ENCODE measurements at regions not wholly inside any gene's neighbourhood (a gene's known extent, or its start where the extent isn't known, plus 50 kb on each side); places are given as distances from the start of the nearest gene placed in this dataset.
"Not testable (repeated sequence)": the region's sequence is repeated elsewhere in the genome, so short reads cannot be mapped to it uniquely, and the experiment has no call there.

DNA sequence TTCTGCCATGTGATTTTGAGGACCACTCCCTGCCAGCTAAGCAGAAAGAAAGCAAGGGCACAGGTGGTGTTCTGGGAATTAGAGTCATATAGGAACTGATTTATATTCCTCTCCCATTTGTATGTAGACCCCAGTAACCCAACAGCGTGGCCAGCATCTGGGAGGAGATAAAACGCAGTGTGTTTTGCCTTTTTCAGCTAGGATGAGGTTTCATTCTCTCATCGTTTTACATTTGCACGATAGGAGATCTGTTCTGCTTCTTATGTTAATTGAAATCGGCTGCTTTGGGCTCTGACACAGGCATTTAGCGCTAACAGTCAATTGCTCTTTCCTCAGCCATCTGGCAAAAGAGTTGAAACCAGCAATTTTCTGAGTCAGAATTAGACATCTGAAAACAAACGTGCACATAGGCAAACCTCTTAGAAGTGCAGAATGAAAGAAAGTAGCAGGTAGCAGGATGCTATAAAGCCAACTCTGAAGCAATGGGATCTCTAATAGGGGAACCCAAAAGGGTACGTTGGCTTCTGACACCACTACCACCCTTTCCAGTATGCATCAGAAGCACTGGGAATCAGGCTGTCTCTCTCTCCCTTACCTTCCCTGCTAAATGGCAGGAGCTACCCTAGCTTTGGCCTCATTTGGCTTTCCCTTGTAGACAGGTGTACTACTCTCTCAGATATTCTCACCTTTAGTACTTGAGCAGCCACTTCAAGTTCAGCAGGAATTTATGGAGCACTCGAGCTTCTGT is 219.1 kb downstream of the PHLDA1 start:
- Mint-ChIP-seq H3K36me3 (ENCODE audit: low read depth) (no peaks in the 10 kb centered on the region), H3K27ac (no peak overlapping the region), H3K27me3 (peaks cover 2% of the 10 kb centered on the region), H3K9me3 (ENCODE audit: low read depth) (peaks cover 8% of the 10 kb centered on the region), H3K4me1 (peaks cover 12% of the 10 kb centered on the region), H3K4me3 (no peak overlapping the region)
- ATAC-seq, result no peak
- ChIA-PET POLR2A (no interaction called here), CTCF (no interaction called here)
- intact Hi-C loops (cut with DNase I, micrococcal nuclease), result no loop called here
- no peak for DNase-seq

DNA sequence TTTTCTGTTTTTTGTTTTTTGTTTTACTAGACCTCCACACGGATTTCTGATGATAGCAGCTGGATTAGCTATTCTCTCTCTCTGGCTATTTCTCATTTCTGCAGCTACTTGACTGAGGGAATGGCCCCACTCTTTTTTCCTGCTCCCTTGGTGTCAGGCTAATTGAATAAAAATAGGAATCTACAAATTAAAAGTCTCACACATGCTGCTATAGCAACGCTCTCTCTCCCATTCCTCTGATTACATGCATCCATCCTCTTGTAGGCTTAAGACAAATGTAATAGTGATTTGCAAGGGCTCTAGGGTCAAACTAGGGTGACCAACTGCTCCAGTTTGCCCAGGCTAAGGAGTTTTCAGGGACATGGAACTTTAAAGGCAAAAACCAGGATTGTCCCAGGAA is 221.8 kb downstream of the PHLDA1 start:
- intact Hi-C loops (cut with DNase I, micrococcal nuclease), result no loop called here
- Mint-ChIP-seq H3K4me1 (peaks cover 6% of the 10 kb centered on the region), H3K36me3 (ENCODE audit: low read depth) (no peaks in the 10 kb centered on the region), H3K9me3 (ENCODE audit: low read depth) (peaks cover 8% of the 10 kb centered on the region), H3K27ac (no peak overlapping the region), H3K4me3 (no peak overlapping the region), H3K27me3 (peaks cover 2% of the 10 kb centered on the region)
- DNase-seq (no peak), ATAC-seq (no peak)
- CTCF ChIA-PET, result interaction anchor here (1.5 kb wide), 1 partner anchor 227 kb away, joined by 3 read pairs; no protein-coding TSS in a partner anchor
- POLR2A ChIA-PET, result no interaction called here

DNA sequence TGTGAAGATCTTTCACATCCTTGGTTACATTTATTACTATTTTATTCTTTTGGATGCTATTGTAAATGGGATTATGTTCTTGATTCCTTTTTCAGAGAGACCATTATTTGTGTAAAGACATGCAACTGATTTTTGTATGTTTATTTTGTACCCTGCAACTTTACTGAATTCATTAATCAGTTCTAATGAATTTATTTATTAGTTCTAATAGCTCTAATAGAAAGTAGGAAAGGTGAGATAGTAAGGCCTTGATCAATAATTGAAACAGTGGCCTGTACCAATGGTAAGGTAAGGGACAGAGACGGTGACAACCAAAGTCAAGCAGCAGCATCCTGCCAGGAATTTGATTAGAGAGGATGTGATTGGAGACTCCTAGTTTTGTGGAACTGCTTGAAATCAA is 224.1 kb downstream of the PHLDA1 start:
- ATAC-seq, result no peak
- H3K9me3 Mint-ChIP-seq (ENCODE audit: low read depth), result peaks cover 8% of the 10 kb centered on the region
- ChIA-PET POLR2A (no interaction called here), CTCF (no interaction called here)
- DNase-seq, result no peak
- no peak overlapping the region for H3K27ac Mint-ChIP-seq
- H3K4me3 Mint-ChIP-seq, result no peak overlapping the region
- H3K4me1 Mint-ChIP-seq, result peaks cover 6% of the 10 kb centered on the region
- intact Hi-C loops (cut with DNase I, micrococcal nuclease), result no loop called here
- peaks cover 2% of the 10 kb centered on the region for H3K27me3 Mint-ChIP-seq
- H3K36me3 Mint-ChIP-seq (ENCODE audit: low read depth), result no peaks in the 10 kb centered on the region

DNA sequence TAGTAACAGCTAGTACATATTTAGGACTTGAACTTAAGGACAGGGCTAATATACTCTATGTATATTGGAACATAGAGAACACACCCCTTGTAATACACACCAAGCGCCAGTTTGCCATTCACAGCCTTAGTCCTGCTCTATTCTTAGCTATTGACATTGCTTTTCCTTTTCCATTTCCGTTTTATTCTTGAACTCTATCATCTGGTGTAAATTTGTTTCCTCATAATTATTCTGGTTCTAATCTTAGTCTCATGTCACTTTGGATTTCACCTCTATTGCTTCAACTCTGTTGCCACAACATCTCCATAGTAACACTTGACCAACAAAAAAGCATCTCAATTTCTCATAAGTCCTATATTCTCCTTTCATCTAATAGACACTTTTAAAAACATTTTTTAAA is 225.7 kb downstream of the PHLDA1 start:
- Mint-ChIP-seq H3K27me3 (peaks cover 2% of the 10 kb centered on the region), H3K36me3 (ENCODE audit: low read depth) (no peaks in the 10 kb centered on the region), H3K4me1 (no peaks in the 10 kb centered on the region), H3K4me3 (no peak overlapping the region), H3K27ac (no peak overlapping the region), H3K9me3 (ENCODE audit: low read depth) (peaks cover 8% of the 10 kb centered on the region)
- POLR2A ChIA-PET, result no interaction called here
- DNase-seq (no peak), ATAC-seq (no peak)
- CTCF ChIA-PET, result interaction anchor here (1.0 kb wide), 1 partner anchor 11 kb away, joined by 3 read pairs; no protein-coding TSS in a partner anchor
- intact Hi-C loops (cut with DNase I, micrococcal nuclease), result no loop called here

DNA sequence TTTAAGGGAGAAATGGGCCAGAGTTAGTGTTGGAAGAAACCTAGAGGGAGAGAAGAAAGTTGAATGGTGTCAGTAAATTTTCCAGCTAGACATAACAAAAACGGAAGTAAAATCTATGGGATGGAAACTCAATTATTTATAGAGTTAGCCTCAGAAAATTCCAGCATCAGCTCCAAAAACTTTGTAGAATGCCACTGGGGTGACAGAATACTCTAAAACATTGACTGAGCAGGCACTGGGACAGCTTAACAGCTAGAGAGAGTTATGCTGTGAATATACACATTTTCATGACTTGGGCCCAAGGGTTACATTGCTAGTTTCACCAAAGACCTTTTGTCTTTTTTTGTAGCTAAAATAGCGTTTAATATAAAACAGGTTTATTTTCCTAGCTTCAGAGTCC is 226.3 kb downstream of the PHLDA1 start:
- Mint-ChIP-seq H3K27ac (no peak overlapping the region), H3K36me3 (ENCODE audit: low read depth) (no peaks in the 10 kb centered on the region), H3K4me3 (no peak overlapping the region), H3K4me1 (no peaks in the 10 kb centered on the region), H3K9me3 (ENCODE audit: low read depth) (peaks cover 8% of the 10 kb centered on the region), H3K27me3 (no peaks in the 10 kb centered on the region)
- ChIA-PET POLR2A (no interaction called here), CTCF (interaction anchor here (0.5 to 1.0 kb wide), 3 partner anchors 10 to 166 kb away, joined by 3 read pairs; no protein-coding TSS in a partner anchor)
- ATAC-seq (no peak), DNase-seq (no peak)
- intact Hi-C loops (cut with DNase I, micrococcal nuclease), result no loop called here

DNA sequence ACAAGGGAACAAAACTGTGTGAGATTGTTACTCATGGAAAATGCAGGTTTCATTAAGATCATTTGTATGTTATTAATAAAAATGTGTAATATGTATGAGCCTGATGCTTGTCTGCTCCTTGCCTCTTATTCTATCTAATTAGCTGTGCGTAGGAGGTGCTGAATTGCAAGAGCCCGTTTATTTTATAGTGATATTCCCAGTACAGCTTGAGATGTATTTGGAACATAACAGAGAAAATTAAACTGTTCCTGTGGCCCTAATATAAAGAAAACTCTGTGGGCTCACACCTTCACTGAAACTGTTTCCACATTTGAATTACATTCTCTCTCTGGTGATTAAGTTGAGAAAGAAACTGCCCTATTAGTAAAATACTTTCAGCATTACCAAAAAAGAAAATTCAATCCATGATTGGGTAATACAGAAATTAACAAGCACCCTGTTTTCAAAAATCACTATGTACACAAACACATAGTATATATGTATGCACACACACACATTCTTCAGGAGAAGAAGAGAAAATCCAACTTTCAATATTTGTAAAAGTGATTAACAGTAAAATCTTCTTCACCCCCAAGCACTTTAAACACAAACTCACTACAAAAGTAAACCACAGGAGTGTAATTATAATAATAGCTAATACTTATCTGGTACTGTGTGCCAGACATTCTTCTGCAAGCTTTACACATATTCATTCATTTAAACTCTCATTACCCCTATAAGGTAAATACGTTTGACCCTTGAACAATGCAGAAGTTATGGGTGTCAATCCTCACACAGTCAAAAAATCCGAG is 233.2 kb downstream of the PHLDA1 start:
- ChIA-PET POLR2A (no interaction called here), CTCF (no interaction called here)
- intact Hi-C loops (cut with DNase I, micrococcal nuclease), result no loop called here
- Mint-ChIP-seq H3K9me3 (ENCODE audit: low read depth) (no peaks in the 10 kb centered on the region), H3K27me3 (peaks cover 8% of the 10 kb centered on the region), H3K4me3 (no peak overlapping the region), H3K27ac (no peak overlapping the region), H3K36me3 (ENCODE audit: low read depth) (no peaks in the 10 kb centered on the region), H3K4me1 (no peaks in the 10 kb centered on the region)
- no peak for ATAC-seq
- no peak for DNase-seq

DNA sequence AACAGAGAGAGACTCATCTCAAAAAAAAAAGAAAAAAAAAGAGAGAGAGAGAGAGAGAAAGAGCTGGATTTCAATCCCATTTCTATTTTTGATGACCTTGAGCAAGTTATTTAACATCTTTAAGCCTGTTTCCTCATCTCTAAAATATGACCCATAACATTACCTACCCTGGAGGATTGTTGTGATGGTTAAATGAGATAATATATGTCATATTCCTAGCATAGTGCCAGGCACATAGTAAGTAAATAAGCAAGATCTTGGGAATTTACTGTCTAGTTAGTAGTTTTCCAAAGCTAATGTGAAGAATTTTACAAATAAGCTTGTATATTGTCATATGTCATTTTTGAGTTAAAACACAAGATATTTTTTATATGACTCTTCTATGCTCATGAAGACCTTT is 236.5 kb downstream of the PHLDA1 start:
- H3K4me3 Mint-ChIP-seq, result no peak overlapping the region
- H3K27ac Mint-ChIP-seq, result no peak overlapping the region
- no peaks in the 10 kb centered on the region for H3K36me3 Mint-ChIP-seq (ENCODE audit: low read depth)
- CTCF ChIA-PET, result interaction anchor here (1.0 kb wide), 1 partner anchor 11 kb away, joined by 3 read pairs; no protein-coding TSS in a partner anchor
- H3K4me1 Mint-ChIP-seq, result peaks cover 18% of the 10 kb centered on the region
- no peak for DNase-seq
- no peaks in the 10 kb centered on the region for H3K9me3 Mint-ChIP-seq (ENCODE audit: low read depth)
- no peak for ATAC-seq
- intact Hi-C loops (cut with DNase I, micrococcal nuclease), result no loop called here
- POLR2A ChIA-PET, result no interaction called here
- peaks cover 19% of the 10 kb centered on the region for H3K27me3 Mint-ChIP-seq

DNA sequence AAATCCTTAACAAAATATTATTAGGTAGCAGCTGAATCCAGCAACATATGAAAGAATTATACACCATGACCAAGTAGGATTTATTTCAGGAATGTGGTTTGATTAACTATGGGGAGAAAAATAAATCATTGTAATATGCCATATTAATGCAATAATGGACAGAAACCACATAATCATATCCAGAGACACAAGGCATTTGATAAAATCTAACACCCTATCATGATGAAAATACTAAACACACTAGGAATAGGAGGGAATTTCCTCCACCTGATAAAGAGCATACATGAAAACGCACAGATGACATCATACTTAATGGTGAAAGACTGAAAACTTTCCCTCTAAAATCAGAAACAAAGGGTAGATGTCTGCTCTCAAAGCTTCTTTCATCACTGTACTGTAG is 238.9 kb downstream of the PHLDA1 start:
- DNase-seq (no peak), ATAC-seq (no peak)
- Mint-ChIP-seq H3K27ac (no peak overlapping the region), H3K27me3 (peaks cover 22% of the 10 kb centered on the region), H3K4me1 (peaks cover 23% of the 10 kb centered on the region), H3K36me3 (ENCODE audit: low read depth) (no peaks in the 10 kb centered on the region), H3K9me3 (ENCODE audit: low read depth) (no peaks in the 10 kb centered on the region), H3K4me3 (no peak overlapping the region)
- ChIA-PET CTCF (interaction anchor here (0.9 to 1.2 kb wide), 2 partner anchors 239 to 248 kb away, joined by 3 read pairs; partner anchors contain the start of gene PHLDA1), POLR2A (no interaction called here)
- intact Hi-C loops (cut with DNase I, micrococcal nuclease), result no loop called here

DNA sequence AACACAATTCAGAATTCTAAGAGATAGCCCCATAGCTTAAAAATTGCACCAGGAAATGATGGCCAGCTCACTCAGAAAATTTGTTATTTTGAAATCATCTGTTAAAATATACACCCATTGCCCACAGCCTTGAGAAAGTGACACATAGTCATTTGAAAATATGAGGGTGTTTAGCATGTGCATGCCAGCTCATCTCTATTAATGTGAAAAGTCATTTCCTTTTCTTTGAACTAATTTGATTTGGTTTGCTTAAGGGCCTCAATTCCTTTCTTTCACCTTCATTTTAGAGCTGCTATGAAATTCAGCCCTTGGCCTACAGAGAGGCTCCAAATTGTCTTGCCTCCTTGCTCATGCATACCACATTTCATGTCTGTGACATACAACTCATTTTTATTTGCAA is 241.4 kb downstream of the PHLDA1 start:
- CTCF ChIA-PET, result no interaction called here
- peaks cover 23% of the 10 kb centered on the region for H3K4me1 Mint-ChIP-seq
- H3K9me3 Mint-ChIP-seq (ENCODE audit: low read depth), result no peaks in the 10 kb centered on the region
- DNase-seq (no peak), ATAC-seq (peak; percentile 93)
- H3K27ac Mint-ChIP-seq, result peak overlapping the region; percentile 29
- intact Hi-C loops (cut with DNase I, micrococcal nuclease), result no loop called here
- POLR2A ChIA-PET, result no interaction called here
- no peaks in the 10 kb centered on the region for H3K36me3 Mint-ChIP-seq (ENCODE audit: low read depth)
- no peak overlapping the region for H3K4me3 Mint-ChIP-seq
- peaks cover 22% of the 10 kb centered on the region for H3K27me3 Mint-ChIP-seq

DNA sequence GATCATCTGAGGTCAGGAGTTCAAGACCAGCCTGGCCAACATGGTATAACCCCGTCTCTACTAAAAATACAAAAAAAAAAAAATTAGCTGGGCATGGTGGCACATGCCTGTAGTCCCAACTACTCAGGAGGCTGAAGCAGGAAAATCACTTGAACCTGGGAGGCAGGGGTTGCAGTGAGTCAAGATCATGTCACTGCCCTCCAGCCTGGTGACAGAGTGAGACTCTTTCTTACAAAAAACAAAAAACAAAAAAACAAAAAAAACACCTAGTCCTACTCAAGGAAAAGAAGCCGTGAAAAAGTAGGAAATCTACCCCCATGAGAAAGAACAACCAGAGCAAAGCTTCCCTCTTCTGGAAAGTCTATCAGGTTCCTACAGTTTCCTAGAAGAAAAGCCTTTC is 244.4 kb downstream of the PHLDA1 start:
- H3K27ac Mint-ChIP-seq; POLR2A ChIA-PET; ATAC-seq; H3K36me3 Mint-ChIP-seq (ENCODE audit: low read depth); DNase-seq; H3K4me3 Mint-ChIP-seq; H3K9me3 Mint-ChIP-seq (ENCODE audit: low read depth); intact Hi-C loops (cut with DNase I, micrococcal nuclease): not testable (repeated sequence)
- CTCF ChIA-PET, result interaction anchor here (1.0 kb wide), 1 partner anchor 27 kb away, joined by 3 read pairs; no protein-coding TSS in a partner anchor
- Mint-ChIP-seq H3K4me1 (peaks cover 14% of the 10 kb centered on the region), H3K27me3 (peaks cover 11% of the 10 kb centered on the region)

DNA sequence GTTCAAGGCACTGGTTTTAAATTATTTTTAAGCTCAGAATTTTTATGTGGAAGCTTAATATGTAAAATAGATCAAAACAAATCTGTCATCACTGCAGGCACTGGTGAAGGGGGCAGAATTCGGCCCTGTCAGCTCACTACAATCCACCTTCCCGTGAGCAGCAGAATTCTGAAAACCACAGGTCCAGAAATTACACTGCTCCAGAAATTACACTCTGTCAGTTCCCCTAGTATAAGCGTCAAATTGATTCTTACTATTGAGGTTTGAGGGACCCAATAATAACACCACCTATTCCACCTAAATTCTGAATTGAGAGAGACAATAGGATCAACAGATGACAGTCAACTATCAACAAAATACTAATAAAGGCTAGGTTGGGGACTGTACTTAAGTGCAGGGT is 245.5 kb downstream of the PHLDA1 start:
- DNase-seq, result no peak
- CTCF ChIA-PET, result interaction anchor here (0.8 kb wide), 1 partner anchor 127 kb away, joined by 3 read pairs; no protein-coding TSS in a partner anchor
- H3K27me3 Mint-ChIP-seq, result peaks cover 6% of the 10 kb centered on the region
- no peaks in the 10 kb centered on the region for H3K36me3 Mint-ChIP-seq (ENCODE audit: low read depth)
- H3K4me3 Mint-ChIP-seq, result no peak overlapping the region
- H3K27ac Mint-ChIP-seq, result no peak overlapping the region
- POLR2A ChIA-PET, result no interaction called here
- peaks cover 18% of the 10 kb centered on the region for H3K4me1 Mint-ChIP-seq
- no peak for ATAC-seq
- H3K9me3 Mint-ChIP-seq (ENCODE audit: low read depth), result no peaks in the 10 kb centered on the region
- intact Hi-C loops (cut with DNase I, micrococcal nuclease), result no loop called here

DNA sequence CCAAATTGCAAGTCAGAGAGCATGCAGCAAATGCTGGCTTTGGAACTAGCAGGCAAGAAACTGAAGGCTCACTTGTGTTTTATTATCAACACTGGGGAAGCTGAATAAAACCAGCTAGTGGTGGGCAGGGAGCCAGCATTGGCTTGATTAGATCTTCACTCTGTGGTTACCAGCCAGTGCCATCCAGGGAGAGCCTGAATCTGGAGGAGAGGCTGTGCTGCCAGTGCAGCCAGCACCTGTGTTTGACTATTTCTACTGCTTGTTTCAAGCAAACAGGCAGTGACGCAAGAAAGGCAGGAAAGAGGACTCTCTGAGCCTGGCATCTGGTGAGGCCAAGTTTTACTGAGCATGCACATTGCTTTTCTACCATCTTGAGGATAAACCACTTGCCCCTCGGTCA is 247.0 kb downstream of the PHLDA1 start:
- ChIA-PET POLR2A (no interaction called here), CTCF (interaction anchor here (0.7 to 1.4 kb wide), 5 partner anchors 18 to 325 kb away, joined by 3 to 5 read pairs (median 3); no protein-coding TSS in a partner anchor)
- H3K36me3 Mint-ChIP-seq (ENCODE audit: low read depth), result no peaks in the 10 kb centered on the region
- intact Hi-C loops (cut with DNase I, micrococcal nuclease), result no loop called here
- H3K27ac Mint-ChIP-seq, result no peak overlapping the region
- no peak overlapping the region for H3K4me3 Mint-ChIP-seq
- H3K27me3 Mint-ChIP-seq, result peaks cover 18% of the 10 kb centered on the region
- no peaks in the 10 kb centered on the region for H3K9me3 Mint-ChIP-seq (ENCODE audit: low read depth)
- peaks cover 11% of the 10 kb centered on the region for H3K4me1 Mint-ChIP-seq
- DNase-seq, result no peak
- no peak for ATAC-seq
